CD1c-positive myeloid dendritic cell (primary cell): ENCODE measurements at regions not wholly inside any gene's neighbourhood (a gene's known extent, or its start where the extent isn't known, plus 50 kb on each side); places are given as distances from the start of the nearest gene placed in this dataset.

Experiments used
- DNase-seq: peaks from one replicate; pipeline ENCODE4 v3.0.0-alpha.2; 2016; ENCODE audit errors: extremely low spot score

DNA sequence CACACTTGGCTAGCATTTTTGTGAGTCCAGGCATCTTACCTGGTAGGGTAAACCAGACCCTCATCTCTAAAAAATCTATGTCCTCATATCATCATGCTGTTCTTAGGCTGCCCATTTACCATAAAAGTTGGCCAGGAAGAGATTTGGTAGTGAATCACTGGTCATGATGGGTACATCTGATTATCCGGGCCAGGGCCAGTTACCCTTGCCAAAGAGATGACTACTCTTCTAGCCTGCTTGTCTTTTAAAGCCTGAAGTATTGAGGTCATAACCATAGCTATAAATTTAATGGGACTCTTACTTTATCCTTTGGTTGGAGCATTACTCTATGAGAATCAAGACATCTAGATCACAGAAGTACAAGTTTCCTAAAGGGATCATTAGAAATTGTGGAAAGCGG, 276.8 kb downstream of the TENT5A start:
- no peak for DNase-seq

DNA sequence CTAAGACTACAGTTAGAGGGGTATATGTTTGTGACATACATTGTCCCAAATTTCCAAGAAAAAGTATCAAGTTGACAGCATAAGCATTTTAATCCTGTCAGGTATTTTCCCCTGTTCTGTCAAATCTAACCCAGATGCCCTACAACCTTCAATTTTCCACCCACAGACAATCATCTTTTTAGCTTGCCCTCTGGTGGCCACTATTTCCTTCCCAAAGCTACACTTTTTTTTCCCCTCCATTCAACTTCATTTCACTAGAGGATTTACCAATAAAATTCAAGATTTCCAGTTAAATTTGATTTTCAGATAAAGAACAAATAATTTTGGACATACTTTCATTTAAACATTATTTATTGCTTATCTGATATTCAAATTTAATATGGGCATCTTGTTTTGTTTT, 286.6 kb downstream of the TENT5A start:
- DNase-seq: no peak

DNA sequence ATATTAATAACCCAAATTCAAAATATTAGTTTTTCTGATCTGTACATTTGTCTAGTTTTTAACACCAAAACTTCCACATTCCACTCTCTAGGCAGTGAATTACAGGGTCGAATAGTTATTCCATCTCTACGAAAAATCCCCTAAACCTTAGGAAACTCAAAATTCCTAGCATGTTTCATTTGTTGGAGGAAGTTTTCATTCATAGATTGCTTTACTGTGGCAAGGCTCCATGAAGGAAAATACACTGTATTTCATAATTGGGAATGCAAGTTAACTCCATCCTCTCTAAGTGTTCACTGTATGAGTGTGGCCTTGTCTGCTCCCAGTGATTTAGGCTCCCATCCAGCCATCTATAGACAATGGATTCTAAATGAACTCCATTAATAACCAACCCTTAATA, 296.1 kb downstream of the TENT5A start:
- DNase-seq: no peak

DNA sequence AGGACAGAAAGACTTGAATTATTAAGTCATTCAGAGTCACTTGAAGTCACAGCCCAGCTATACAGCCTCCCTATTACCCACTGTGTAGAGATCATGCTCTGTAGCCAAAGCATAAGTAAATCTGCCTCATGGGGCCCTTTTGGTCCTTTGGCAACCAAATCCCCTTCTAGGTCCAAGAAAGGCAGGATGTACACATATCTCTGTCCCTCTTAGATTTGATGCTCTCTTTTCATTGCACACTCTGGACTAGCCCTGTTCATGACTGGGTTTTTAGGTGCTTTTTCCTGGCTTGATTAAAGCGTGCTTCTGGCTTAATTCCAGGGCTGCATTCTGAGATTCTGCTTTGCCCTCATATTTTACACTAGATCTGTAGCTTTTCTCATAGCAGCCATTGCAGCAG, 296.8 kb downstream of the TENT5A start:
- DNase-seq: no peak

DNA sequence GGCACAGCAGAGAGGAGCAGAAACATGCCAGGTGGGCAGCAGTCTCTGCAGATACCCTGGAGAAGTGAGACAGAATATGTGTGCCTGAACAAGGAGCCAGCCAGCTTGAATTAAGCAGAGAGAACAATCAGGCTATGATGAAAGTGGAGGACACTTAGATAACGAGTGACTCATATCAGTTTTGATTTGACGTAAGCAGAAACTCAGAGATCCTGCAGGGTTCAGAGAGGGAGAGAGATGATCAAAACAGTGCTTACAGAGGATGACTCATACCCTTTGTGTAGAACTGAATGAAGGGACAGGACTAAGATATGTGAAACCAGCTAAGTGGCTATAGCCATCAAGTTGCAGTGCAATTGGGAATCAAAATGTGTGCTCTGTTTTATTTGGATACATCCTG, 300.7 kb downstream of the TENT5A start:
- no peak for DNase-seq

DNA sequence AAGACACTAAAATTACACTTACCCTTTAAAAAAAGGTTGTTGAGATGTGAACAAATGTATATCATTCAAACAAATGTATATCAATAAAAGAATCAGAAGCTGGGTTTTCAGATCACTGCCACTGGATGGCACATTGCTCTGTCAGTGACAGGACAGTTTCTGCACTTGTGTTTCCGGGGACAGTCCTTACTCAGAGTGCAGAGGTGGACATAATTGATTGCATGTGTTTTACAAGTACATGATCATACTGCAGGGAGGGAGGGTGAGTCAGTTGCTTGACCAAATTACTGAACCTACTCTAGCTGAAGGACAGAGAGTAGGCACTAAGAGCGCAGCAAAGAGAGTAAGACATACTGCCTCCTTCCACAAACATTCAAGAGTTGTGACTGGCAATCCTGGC, 302.3 kb downstream of the TENT5A start:
- no peak for DNase-seq

DNA sequence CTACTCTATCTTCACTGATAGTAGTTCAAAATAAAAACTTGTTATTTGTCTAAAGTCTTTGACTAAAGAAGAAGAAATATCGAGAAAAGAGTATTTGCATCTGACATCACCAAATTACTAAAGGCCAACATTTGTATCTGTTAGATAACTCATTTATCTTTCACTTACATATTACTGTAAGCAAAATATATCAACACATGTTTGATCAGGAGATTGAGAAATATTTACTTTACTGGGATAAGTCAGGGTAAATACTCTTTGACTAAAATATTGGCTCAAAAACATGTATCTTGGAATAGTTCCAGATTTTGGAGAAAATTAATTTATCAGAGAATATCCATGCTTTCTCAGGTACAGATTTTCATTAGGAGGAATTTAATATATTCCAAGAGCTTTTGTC, 306.0 kb downstream of the TENT5A start:
- no peak for DNase-seq

DNA sequence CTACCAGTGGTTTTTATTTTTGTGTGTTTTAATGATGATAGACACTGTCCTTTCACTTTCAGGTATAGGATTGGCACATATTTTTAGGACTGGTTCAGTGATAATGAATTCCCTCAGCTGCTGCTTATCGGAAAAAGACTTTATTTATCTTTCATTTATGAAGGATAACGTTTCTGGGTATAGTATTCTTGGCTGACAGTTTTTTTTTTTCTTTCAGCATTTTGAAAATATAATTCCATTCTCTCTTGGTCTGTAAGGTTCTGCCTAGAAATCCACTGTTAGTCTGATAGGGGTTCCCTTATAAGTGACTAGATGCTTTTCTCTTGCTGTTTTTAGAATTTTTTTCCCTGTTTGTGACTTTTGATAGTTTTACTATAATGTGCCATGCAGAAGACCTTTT, 313.1 kb downstream of the TENT5A start:
- DNase-seq: no peak

DNA sequence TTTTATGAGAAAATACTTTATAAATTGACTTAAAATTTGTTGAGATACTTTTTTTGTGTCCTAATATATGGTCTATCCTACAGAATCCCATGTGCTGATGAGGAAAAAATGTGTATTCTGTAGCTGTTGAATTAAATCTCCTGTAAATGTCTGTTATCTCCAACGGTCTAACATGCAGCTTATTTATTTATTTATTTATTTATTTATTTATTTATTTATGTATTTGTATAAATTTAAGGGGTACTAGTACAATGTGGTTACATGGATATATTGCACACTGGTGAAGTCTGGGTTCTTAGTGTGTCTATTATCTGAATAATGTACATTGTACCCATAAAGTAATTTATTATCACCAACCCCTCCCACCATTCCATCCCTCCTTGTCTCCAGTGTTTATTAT, 315.5 kb downstream of the TENT5A start:
- no peak for DNase-seq

DNA sequence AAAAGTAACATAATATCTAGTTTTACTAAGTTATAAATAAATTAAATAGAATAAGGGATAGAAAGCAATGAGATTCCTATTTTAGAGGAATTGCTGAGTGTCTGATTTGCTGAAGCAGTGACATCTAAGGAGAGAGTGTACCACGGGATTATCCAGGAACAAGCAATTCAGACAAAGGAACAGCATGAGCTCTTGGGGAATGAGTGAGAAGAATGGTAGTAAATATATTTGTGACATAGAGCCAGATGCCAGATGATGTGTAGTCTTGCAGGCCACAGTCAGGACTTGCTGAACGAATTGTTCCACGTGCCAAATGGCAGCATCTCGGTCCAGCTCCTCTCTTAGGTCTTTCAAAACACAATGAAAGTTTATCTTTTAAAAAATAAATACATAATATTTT, 339.2 kb downstream of the TENT5A start:
- DNase-seq: no peak

DNA sequence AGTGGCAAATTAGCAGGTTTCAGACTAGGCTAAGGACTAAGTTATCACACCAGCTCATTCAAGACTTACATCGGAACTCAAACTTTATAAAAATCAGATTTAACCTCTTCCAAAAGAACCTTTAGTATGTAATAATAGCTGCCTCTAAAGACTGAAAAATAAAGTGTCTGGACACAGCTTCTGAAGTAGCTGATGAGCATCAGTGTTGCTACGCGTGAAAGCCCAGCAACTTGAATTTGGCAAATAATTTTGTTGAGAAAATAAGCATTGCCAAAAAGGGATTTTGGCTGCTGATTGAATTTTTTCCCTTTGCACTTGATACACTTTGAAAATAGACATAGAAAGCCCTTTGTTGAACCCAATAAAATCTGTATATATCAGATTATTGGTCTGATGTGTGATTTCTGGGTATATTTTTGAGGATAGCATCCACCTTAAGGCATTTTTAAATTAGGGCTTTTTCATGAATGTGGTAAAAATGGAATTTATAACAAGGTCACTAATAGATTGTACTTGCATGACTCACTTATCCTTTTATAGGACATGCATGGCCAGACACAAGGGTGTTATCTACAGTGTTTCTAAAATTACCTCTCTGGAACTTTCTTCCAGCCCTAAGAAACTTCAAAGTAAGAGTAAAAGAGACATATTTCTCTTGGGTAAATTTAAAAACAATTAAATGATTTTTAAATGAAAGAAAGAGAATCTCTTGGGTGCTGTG, 350.4 kb downstream of the TENT5A start:
- DNase-seq: no peak

DNA sequence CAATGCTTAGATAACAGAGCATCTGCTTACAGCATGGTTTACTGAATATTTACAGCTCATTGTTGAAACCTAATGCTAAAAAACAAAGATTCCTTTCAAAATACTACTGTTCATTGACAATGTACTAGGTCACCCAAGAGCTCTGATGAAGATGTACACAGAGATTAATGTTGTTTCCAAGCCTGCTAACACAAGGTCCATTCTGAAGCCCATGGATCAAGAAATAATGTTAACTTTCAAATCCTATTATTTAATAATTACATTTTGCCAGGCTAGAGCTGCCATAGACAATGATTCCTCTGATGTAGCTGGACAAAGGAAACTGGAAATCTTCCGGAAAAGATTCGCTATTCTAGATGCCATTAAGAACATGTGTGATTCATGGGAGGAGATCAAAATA, 355.6 kb downstream of the TENT5A start:
- DNase-seq: no peak

DNA sequence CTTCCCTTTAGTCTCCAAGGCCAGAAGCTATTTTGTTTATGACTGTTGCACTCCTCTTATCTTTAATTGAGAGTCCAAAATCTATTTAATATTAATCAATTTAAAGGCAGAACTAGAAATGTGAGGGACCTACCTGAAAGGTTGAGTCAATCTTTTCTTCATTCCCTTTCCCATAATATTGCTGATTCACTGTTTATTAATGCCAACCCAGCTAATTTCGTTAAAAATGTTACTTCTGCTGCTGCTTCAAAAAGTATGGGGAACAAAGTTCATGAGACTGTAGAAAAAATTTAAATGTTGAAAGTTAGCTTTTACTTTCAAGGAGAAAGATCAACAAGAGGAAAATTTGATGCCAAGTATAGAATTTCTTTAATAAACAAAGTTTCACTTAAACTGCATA, 365.3 kb downstream of the TENT5A start:
- DNase-seq: no peak

DNA sequence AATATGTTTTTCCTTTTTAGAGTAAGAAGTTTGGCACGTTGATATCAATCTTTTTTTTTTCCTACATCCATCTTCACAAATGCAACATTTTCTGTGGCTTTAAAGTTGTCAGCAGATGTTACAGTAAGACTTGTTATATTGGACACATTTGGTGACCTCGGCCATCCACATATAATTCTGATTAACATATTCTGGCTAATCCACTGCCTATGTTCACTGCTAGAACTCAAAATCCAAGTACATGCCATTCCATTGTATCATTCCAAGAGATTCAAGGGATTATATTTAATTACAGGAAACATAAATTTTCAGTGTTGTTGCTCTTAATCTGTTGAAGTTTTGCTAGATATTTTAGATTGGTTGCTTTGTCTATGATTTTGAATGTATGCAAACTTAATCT, 367.6 kb downstream of the TENT5A start:
- DNase-seq: no peak

DNA sequence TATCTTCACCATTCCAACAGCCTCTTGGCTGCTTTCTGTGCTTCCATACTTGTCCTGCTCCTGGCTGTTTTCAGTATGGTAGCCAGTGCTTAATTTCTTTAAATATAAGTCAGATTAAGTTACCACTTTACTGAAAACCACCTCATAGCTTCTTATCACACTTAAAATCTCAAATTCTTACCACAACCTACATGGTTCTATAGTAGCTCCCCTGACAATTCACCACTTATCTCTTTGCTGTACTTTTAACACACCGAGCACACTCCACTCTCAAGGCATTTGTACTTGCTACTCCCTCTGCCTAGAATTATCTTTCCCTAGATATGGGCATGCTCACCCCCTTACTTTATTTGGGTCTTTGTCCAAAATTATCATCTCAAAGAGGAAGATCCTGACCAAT, 369.0 kb downstream of the TENT5A start:
- DNase-seq: no peak

DNA sequence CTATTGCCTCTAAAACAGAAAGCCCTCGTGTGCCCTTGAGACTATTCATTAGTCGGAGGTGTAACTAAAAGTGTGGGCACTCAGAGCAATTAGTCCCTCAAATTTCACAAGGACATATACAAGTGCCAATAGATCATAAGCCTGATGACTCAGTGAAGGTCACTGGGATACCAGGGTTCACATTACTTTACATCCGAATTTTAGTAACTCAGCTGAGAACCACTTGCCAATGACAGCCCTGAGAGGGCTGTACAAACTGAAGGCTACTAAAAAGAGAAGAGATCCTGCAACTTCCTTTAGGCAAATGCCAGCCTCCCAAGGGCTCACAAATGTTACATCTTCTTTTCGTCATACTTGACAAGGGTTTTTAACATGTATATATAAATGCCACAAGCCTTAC, 369.6 kb downstream of the TENT5A start:
- no peak for DNase-seq

DNA sequence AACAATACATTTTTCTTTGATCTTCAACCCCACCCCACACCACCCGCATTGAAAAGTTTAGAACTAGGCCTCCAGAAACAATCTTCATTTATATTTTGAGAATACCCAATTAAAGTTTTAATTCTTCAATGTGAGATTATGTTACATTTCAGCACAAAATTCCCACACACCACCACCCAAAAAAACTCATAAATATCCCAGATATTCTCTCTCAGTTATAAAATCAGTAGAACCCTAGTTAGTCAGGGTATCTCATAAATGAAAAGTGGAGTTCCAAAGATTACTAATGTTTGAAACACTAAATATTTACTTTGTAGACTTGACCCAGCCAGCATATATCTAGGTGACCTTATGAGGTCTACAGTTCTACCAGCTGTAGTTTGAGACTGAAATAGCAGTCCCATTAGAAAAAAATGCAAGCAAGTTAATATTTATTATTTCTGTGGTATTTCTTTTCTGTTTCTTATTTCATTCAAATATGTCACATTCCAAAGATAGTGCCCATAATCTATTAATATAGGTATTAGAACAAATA, 371.0 kb downstream of the TENT5A start:
- DNase-seq: no peak

DNA sequence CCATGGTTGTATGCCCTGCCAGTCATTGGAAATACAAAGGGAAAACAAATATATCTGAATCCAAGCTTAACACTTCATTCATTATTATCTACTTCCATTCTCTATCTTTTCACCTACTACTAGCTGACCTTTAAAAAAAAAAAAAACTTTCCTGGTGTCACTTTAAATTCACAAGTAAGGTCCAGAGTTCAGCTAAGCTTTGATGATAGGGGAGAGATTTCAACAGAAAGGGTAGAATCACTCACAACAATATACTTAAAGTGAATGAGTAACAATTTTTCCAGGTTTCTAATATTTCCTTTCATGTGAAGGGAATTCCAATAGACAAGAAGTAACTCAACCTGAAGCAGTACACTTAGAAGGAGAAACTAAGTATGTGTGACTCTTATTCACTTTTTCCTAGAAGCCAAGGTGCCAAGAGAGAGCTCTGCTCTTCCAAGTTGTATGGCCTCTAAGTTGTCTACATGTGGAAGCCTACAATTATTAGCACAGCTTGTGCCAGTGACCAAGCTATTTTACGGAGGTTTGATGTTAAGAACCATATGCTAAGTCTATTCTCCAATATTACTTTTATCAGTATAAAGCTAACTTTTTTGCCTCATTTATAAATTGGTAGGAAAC, 371.7 kb downstream of the TENT5A start:
- no peak for DNase-seq

DNA sequence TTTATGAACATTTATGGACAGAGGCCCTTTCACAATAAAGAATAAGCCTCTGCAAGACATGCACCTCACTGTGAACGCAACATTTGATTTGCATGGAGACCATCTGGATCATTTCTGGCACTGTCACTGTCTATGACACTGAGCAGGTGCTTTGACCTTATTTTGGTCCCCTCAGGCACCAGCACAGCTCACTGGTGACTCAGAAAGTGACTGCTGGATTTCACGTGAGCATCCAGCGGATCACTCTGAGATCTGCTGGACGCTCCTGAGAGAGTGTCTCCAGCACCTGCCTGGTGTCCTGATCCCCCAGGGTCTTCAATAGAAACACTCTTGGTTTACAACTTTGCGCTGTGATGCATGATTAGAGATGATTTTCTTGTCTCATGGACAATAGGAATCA, 375.7 kb downstream of the TENT5A start:
- no peak for DNase-seq

DNA sequence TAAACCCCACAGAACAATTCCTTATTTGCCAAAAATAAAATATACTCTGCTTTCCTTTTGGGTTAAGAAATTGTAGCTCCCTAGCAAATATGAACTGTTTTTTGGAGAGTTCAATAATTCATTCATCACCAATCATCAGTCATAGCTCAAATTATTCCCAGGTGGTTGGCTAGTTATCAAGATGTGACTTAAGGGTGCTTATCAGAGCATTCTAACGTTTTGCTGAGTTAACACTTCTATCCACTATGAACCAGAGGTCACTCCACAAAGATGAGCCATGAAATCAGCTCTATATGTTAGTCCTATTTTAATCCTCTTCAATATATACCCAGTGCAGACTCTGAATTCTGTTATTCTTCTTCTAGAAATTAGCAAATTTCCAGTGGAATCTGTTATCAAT, 379.1 kb downstream of the TENT5A start:
- DNase-seq: no peak

DNA sequence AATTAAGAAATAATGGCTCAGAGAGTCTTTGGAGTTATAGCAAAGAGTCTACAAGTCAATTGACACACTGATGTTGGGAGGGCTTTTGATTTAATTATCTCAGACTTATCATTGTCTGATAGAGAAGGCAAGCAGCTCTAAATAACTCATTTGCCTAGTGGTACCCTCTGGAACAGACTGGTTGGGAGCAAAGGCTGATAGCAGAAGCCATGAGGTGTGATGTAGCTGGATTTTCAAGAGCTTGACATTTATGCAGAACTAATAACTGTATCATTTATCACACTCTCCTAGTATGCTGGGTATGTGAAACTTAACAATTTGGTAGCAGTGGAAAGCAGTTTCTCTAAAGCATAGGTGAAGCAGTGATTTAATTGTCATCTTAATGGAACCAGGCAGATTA, 380.6 kb downstream of the TENT5A start:
- no peak for DNase-seq

DNA sequence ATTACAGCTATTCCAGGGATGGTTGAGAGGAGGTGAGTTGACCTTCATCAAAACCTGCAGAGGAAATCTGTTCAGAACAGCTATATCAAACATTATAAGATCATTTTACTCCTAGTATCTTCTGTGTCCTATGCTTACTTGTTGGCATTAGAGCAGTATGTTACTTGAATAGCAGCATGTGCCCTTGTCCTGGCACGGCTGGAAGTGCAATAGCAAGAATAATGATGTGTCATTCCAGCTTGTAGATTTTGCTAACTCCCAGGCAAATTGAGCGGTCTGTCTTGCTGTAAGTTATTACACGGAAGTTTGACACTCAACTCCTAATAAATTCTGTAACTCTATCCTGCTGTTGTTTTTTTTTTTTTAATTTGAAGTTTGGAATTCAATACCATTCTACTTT, 385.5 kb downstream of the TENT5A start:
- no peak for DNase-seq

DNA sequence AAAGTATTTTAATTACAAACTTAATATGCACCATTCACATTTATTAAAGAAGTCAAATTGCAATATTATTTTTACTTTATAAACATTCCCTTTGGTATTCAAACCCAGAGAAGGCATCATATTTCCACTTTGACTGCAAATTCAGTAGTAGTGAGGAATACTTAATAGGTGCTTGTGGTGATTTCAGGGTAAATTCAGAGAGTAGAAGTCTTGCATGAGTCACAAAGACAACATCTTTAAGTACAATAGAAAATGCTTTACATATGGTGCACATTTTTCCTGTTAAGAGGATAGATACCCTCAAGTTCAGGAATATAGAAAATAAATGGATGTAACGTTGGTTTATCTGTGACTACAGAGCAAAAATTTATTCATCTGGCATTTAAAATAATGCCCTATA, 390.2 kb downstream of the TENT5A start:
- no peak for DNase-seq

DNA sequence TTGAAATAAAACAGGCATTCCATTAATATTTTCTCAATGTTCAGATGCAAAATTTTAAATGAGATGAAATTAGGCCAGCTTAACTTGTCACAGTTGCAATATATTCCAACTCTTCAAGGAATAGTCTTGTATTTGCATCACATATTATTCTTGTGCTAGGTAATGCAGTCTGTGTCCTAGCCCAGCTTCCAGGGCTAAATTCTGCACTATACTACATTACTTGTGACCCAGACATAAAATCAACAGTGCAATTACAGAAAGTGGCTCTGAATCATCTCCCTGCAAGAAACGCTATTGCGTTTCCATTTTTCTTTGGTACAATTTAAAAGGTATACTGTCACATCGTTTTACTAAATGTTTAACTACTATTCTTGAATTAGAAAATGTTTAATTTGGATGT, 399.2 kb downstream of the TENT5A start:
- DNase-seq: no peak
